Spleen (tissue), 7 donors: ENCODE measurements at regions not wholly inside any gene's neighbourhood (a gene's known extent, or its start where the extent isn't known, plus 50 kb on each side); places are given as distances from the start of the nearest gene placed in this dataset.

Source experiments
- CTCF ChIP-seq, 11 experiments: fragments of 200-600 bp in 7 of 11; fragments of 450-650 bp in 4 of 11; sonication (generic) in 4 of 11; IDR thresholded peaks in 8 of 11; conservative IDR thresholded peaks in 3 of 11; 1 replicate in 7 of 11; 2 replicates in 4 of 11; pipeline versions ENCODE4 v1.4.0 to v1.8.0; 2016 to 2021; ENCODE audit warnings: antibody characterized with exemption in 11 of 11, inconsistent platforms in 4 of 11, mild to moderate bottlenecking in 1 of 11
- POLR2A ChIP-seq, 3 donors: fragments of 450-650 bp; IDR thresholded peaks; one replicate each; pipeline ENCODE4 v1.5.1; 2017; ENCODE audit warnings: antibody characterized with exemption in 3 of 3, mild to moderate bottlenecking in 1 of 3
- donor health status: DM: no; HTN: no; CAD: no; lungs with moderate emphysema.
- donor health status: DM: no; HTN: no; CAD: no.
- donor health status: DM: no; HTN: no; CAD: no.

GRCh38 chr6:105688573-105688972 lies 285.7 kb upstream of the PREP start:
- TF ChIP-seq CTCF (IDR thresholded peaks at IDR 0.05 in 8 of 11, conservative IDR thresholded peaks at IDR 0.05 in 3 of 11) (no peak), POLR2A (IDR thresholded peaks at IDR 0.05) (no peak)
